ENCODE measurements at regions not wholly inside any gene's neighbourhood (a gene's known extent, or its start where the extent isn't known, plus 50 kb on each side); places are given as distances from the start of the nearest gene placed in this dataset.

GRCh38 chr2:195537811-195538210 is 119.2 kb upstream of the SLC39A10 start:
- H3K4me2 ChIP-seq (ENCODE audit: insufficient read depth, low read length) = no peak overlapping the region
- no peaks in the 10 kb centered on the region for H3K9me1 ChIP-seq (replicated peaks; ENCODE audit: control insufficient read depth, extremely low read depth, insufficient read depth, low read length)
- no peaks in the 10 kb centered on the region for H3K36me3 ChIP-seq (ENCODE audit: control insufficient read depth in 2 of 2, extremely low read depth in 1 of 2, insufficient read depth in 2 of 2, low read length in 2 of 2)
- POLR2A ChIA-PET = no interaction called here
- no peaks in the 10 kb centered on the region for H3K79me2 ChIP-seq (ENCODE audit: control insufficient read depth, insufficient read depth, low read length)
- H3K9me3 ChIP-seq (replicated peaks; ENCODE audit: control insufficient read depth, insufficient read depth, low read length) = no peaks in the 10 kb centered on the region
- BruUV-seq (replicated peaks) = no TSS peak
- H3K4me3 ChIP-seq (replicated peaks in 1 of 3; ENCODE audit: insufficient read depth in 1 of 3, low read depth in 1 of 3, low read length in 3 of 3) = no peak overlapping the region
- TF ChIP-seq EZH2 (IDR thresholded peaks at IDR 0.05; ENCODE audit: borderline replicate concordance, low read depth, low read length, severe bottlenecking) (no peak), MYC (IDR thresholded peaks at IDR 0.05; ENCODE audit: low read depth, low read length) (no peak), GATA2 (IDR thresholded peaks at IDR 0.05; ENCODE audit: insufficient read depth, insufficient read length, low read depth, low read length) (no peak), POLR2A (IDR thresholded peaks at IDR 0.05; ENCODE audit: low read depth, low read length) (no peak)
- intact Hi-C loops (cut with micrococcal nuclease) (no loop called here), dilution Hi-C loops (cut with MboI; ENCODE audit: extremely low pct_ligation_motif_present, low sequenced_read_pairs) (no loop called here)
- FAIRE-seq (no peak), DNase-seq (ENCODE audit: low read depth, low spot score) (no peak)
- peaks cover 0 to 6% of the 10 kb centered on the region in 2 experiments for H3K27me3 ChIP-seq (ENCODE audit: control insufficient read depth in 2 of 2, insufficient read depth in 2 of 2, low read length in 2 of 2)
- no peak overlapping the region for H3K9ac ChIP-seq (replicated peaks; ENCODE audit: extremely low read depth, insufficient read depth, low read length)
- no peak overlapping the region for H3K27ac ChIP-seq (ENCODE audit: insufficient read depth, low read depth, low read length)
- H3K4me1 ChIP-seq (ENCODE audit: control insufficient read depth, extremely low read depth, insufficient read depth, low read length) = no peaks in the 10 kb centered on the region
- no peak overlapping the region for H2AFZ ChIP-seq (ENCODE audit: low read depth, low read length)
- no peaks in the 10 kb centered on the region for H4K20me1 ChIP-seq (replicated peaks; ENCODE audit: control insufficient read depth, extremely low read depth, insufficient read depth, low read length)
- CTCF ChIA-PET = no interaction called here

DNA sequence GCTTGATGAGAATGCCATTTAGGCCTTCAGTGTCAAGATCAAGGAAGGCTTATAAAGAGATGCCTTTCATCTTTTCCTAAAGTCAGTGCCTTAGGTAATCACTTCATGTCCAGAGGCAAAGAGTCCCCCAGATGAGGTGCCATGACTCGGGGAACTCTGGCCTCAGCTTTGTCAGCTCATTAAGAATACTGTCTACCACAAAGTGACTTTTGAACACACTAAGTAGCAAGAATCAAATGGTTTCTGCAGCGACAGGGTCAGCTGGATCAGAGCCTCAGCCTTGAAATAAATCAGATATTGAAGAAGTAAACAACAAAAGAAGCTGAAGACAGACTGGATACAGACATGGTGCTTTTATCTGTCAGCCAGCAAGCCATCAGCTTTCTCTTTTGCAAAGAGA is 120.1 kb upstream of the SLC39A10 start:
- intact Hi-C loops (cut with micrococcal nuclease) (no loop called here), dilution Hi-C loops (cut with MboI; ENCODE audit: extremely low pct_ligation_motif_present, low sequenced_read_pairs) (no loop called here)
- Histone ChIP-seq H3K9me3 (replicated peaks; ENCODE audit: control insufficient read depth, insufficient read depth, low read length) (no peaks in the 10 kb centered on the region), H3K9me1 (replicated peaks; ENCODE audit: control insufficient read depth, extremely low read depth, insufficient read depth, low read length) (no peaks in the 10 kb centered on the region), H2AFZ (ENCODE audit: low read depth, low read length) (no peak overlapping the region), H3K79me2 (ENCODE audit: control insufficient read depth, insufficient read depth, low read length) (no peaks in the 10 kb centered on the region), H3K4me1 (ENCODE audit: control insufficient read depth, extremely low read depth, insufficient read depth, low read length) (no peaks in the 10 kb centered on the region), H4K20me1 (replicated peaks; ENCODE audit: control insufficient read depth, extremely low read depth, insufficient read depth, low read length) (no peaks in the 10 kb centered on the region), H3K4me2 (ENCODE audit: insufficient read depth, low read length) (no peak overlapping the region), H3K36me3 (ENCODE audit: control insufficient read depth in 2 of 2, extremely low read depth in 1 of 2, insufficient read depth in 2 of 2, low read length in 2 of 2) (no peaks in the 10 kb centered on the region), H3K27me3 (ENCODE audit: control insufficient read depth in 2 of 2, insufficient read depth in 2 of 2, low read length in 2 of 2) (peaks cover 0 to 7% of the 10 kb centered on the region in 2 experiments), H3K27ac (ENCODE audit: insufficient read depth, low read depth, low read length) (no peak overlapping the region), H3K9ac (replicated peaks; ENCODE audit: extremely low read depth, insufficient read depth, low read length) (no peak overlapping the region), H3K4me3 (replicated peaks in 1 of 3; ENCODE audit: insufficient read depth in 1 of 3, low read depth in 1 of 3, low read length in 3 of 3) (no peak overlapping the region)
- CTCF ChIA-PET = no interaction called here
- POLR2A ChIA-PET = no interaction called here
- BruUV-seq (replicated peaks) = no TSS peak
- DNase-seq (ENCODE audit: low read depth, low spot score) (no peak), FAIRE-seq (no peak)
- TF ChIP-seq POLR2A (IDR thresholded peaks at IDR 0.05; ENCODE audit: low read depth, low read length) (no peak), JUN (IDR thresholded peaks at IDR 0.05; ENCODE audit: borderline replicate concordance, insufficient read depth, insufficient read length, low read depth) (no peak), FOS (IDR thresholded peaks at IDR 0.05; ENCODE audit: borderline replicate concordance, insufficient read depth, low read length) (no peak), EZH2 (IDR thresholded peaks at IDR 0.05; ENCODE audit: borderline replicate concordance, low read depth, low read length, severe bottlenecking) (no peak), MYC (IDR thresholded peaks at IDR 0.05; ENCODE audit: low read depth, low read length) (no peak), POLR2AphosphoS5 (IDR thresholded peaks at IDR 0.05; ENCODE audit: insufficient read depth, low read depth, low read length) (no peak), MAX (IDR thresholded peaks at IDR 0.05; ENCODE audit: insufficient read depth, insufficient read length) (no peak)

Measured in endothelial cell of umbilical vein (primary cell).